ENCODE measurements at regions not wholly inside any gene's neighbourhood (a gene's known extent, or its start where the extent isn't known, plus 50 kb on each side); places are given as distances from the start of the nearest gene placed in this dataset.

- DNase-seq (ENCODE audit: low read depth, low spot score) (no peak), FAIRE-seq (no peak)
- Histone ChIP-seq H3K9me3 (replicated peaks; ENCODE audit: control insufficient read depth, insufficient read depth, low read length) (peaks cover 3% of the 10 kb centered on the region), H3K27me3 (ENCODE audit: control insufficient read depth in 2 of 2, insufficient read depth in 2 of 2, low read length in 2 of 2) (no peaks in the 10 kb centered on the region), H3K9me1 (replicated peaks; ENCODE audit: control insufficient read depth, extremely low read depth, insufficient read depth, low read length) (no peaks in the 10 kb centered on the region), H3K4me1 (ENCODE audit: control insufficient read depth, extremely low read depth, insufficient read depth, low read length) (no peaks in the 10 kb centered on the region), H3K79me2 (ENCODE audit: control insufficient read depth, insufficient read depth, low read length) (no peaks in the 10 kb centered on the region), H2AFZ (ENCODE audit: low read depth, low read length) (no peak overlapping the region), H3K4me3 (replicated peaks in 1 of 3; ENCODE audit: insufficient read depth in 1 of 3, low read depth in 1 of 3, low read length in 3 of 3) (no peak overlapping the region), H3K9ac (replicated peaks; ENCODE audit: extremely low read depth, insufficient read depth, low read length) (no peak overlapping the region), H4K20me1 (replicated peaks; ENCODE audit: control insufficient read depth, extremely low read depth, insufficient read depth, low read length) (no peaks in the 10 kb centered on the region), H3K4me2 (ENCODE audit: insufficient read depth, low read length) (no peak overlapping the region), H3K27ac (ENCODE audit: insufficient read depth, low read depth, low read length) (no peak overlapping the region), H3K36me3 (ENCODE audit: control insufficient read depth in 2 of 2, extremely low read depth in 1 of 2, insufficient read depth in 2 of 2, low read length in 2 of 2) (no peaks in the 10 kb centered on the region)
- intact Hi-C loops (cut with micrococcal nuclease) (no loop called here), dilution Hi-C loops (cut with MboI; ENCODE audit: extremely low pct_ligation_motif_present, low sequenced_read_pairs) (no loop called here)
- TF ChIP-seq CTCF (IDR thresholded peaks at IDR 0.05; ENCODE audit: extremely low read depth in 1 of 2, insufficient read depth in 1 of 2, low read depth in 1 of 2, low read length in 2 of 2) (no peak), POLR2AphosphoS5 (IDR thresholded peaks at IDR 0.05; ENCODE audit: insufficient read depth, low read depth, low read length) (no peak), POLR2A (IDR thresholded peaks at IDR 0.05; ENCODE audit: low read depth, low read length) (no peak), FOS (IDR thresholded peaks at IDR 0.05; ENCODE audit: borderline replicate concordance, insufficient read depth, low read length) (no peak), EZH2 (IDR thresholded peaks at IDR 0.05; ENCODE audit: borderline replicate concordance, low read depth, low read length, severe bottlenecking) (no peak), GATA2 (IDR thresholded peaks at IDR 0.05; ENCODE audit: insufficient read depth, insufficient read length, low read depth, low read length) (no peak), JUN (IDR thresholded peaks at IDR 0.05; ENCODE audit: borderline replicate concordance, insufficient read depth, insufficient read length, low read depth) (no peak), MYC (IDR thresholded peaks at IDR 0.05; ENCODE audit: low read depth, low read length) (no peak)
- TF ChIP-seq, protein P1, sequence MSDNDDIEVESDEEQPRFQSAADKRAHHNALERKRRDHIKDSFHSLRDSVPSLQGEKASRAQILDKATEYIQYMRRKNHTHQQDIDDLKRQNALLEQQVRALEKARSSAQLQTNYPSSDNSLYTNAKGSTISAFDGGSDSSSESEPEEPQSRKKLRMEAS (IDR thresholded peaks at IDR 0.05; ENCODE audit: insufficient read depth, insufficient read length), result no peak
- ChIA-PET POLR2A (no interaction called here), CTCF (no interaction called here)
- BruUV-seq (replicated peaks), result no TSS peak
Observed at GRCh38 chr5:51203598-51203997, 179.7 kb upstream of the ISL1 start.

All from endothelial cell of umbilical vein (primary cell).